Neural cell (in vitro differentiated cells): ENCODE measurements at regions not wholly inside any gene's neighbourhood (a gene's known extent, or its start where the extent isn't known, plus 50 kb on each side); places are given as distances from the start of the nearest gene placed in this dataset.

Experiments
- H2AFZ ChIP-seq: fragments of 200-600, 300-800 bp; sonication (generic), shearing (Covaris generic); 2 replicates; pipeline ENCODE4 v1.6.0; 2014; ENCODE audit warnings: low read depth, mild to moderate bottlenecking, antibody characterized with exemption, low read length, moderate library complexity
- H3F3A ChIP-seq: fragments of 200-600 bp; shearing (Covaris generic); 2 replicates; pipeline ENCODE4 v1.6.1; 2016; ENCODE audit warnings: mild to moderate bottlenecking, moderate library complexity, mixed read lengths, antibody characterized with exemption, low read length; ENCODE audit not compliant: insufficient read depth, poor library complexity, severe bottlenecking
- H3K27ac ChIP-seq: fragments of 200-600, 300-800 bp; sonication (generic), shearing (Covaris generic); 2 replicates; pipeline ENCODE4 v1.5.1; 2014; ENCODE audit warnings: mild to moderate bottlenecking, low read length, moderate library complexity
- H3K27me3 ChIP-seq: fragments of 300-800, 200-600 bp; sonication (generic), shearing (Covaris generic); 2 replicates; pipeline ENCODE4 v1.6.0; 2014; ENCODE audit warnings: mild to moderate bottlenecking, low read depth, low read length, moderate library complexity; ENCODE audit not compliant: insufficient read depth
- H3K36me3 ChIP-seq: fragments of 300-800, 200-600 bp; sonication (generic), shearing (Covaris generic); 2 replicates; pipeline ENCODE4 v1.5.1; 2014; ENCODE audit warnings: mild to moderate bottlenecking, antibody characterized with exemption, low read length, moderate library complexity; ENCODE audit not compliant: insufficient read depth
- H3K4me2 ChIP-seq: fragments of 300-800, 200-600 bp; sonication (generic), shearing (Covaris generic); 2 replicates; pipeline ENCODE4 v1.6.0; 2014; ENCODE audit warnings: mild to moderate bottlenecking, low read length
- H3K4me3 ChIP-seq: fragments of 300-800, 200-600 bp; sonication (generic), shearing (Covaris generic); 2 replicates; pipeline ENCODE4 v1.5.1; 2014; ENCODE audit warnings: mild to moderate bottlenecking, low read length, moderate library complexity
- H3K79me2 ChIP-seq: fragments of 200-600 bp; shearing (Covaris generic); replicated peaks from 2 replicates; pipeline ENCODE4 v1.6.0; 2014; ENCODE audit warnings: mild to moderate bottlenecking, low read length, moderate library complexity; ENCODE audit not compliant: insufficient read depth
- H3K9ac ChIP-seq: fragments of 300-800, 200-600 bp; sonication (generic), shearing (Covaris generic); 2 replicates; pipeline ENCODE4 v1.6.1; 2016; ENCODE audit warnings: mild to moderate bottlenecking, low read length, mixed read lengths
- H3K9me2 ChIP-seq: fragments of 200-600 bp; shearing (Covaris generic); 2 replicates; pipeline ENCODE4 v1.6.1; 2016; ENCODE audit warnings: mild to moderate bottlenecking, low read length, mixed read lengths; ENCODE audit not compliant: insufficient read depth
- H3K9me3 ChIP-seq: fragments of 200-600, 300-800 bp; sonication (generic), shearing (Covaris generic); 2 replicates; pipeline ENCODE4 v1.6.1; 2016; ENCODE audit warnings: mild to moderate bottlenecking, mixed run types, low read length, moderate library complexity, mixed read lengths
- H4K20me1 ChIP-seq: fragments of 200-600 bp; shearing (Covaris generic); 2 replicates; pipeline ENCODE4 v1.6.1; 2016; ENCODE audit warnings: mild to moderate bottlenecking, mixed run types; ENCODE audit not compliant: insufficient read depth
- CTCF ChIP-seq: fragments of 450-650 bp; IDR thresholded peaks from 2 replicates; pipeline ENCODE4 v1.5.1; 2014; ENCODE audit warnings: antibody characterized with exemption, mild to moderate bottlenecking, moderate library complexity; ENCODE audit not compliant: poor library complexity, severe bottlenecking
- EP300 ChIP-seq: fragments of 450-650 bp; conservative IDR thresholded peaks from 2 replicates; pipeline ENCODE4 v1.6.1; 2014; ENCODE audit warnings: antibody characterized with exemption, mild to moderate bottlenecking, moderate library complexity; ENCODE audit not compliant: poor library complexity, severe bottlenecking
- EZH2 ChIP-seq: fragments of 200-600, 300-800 bp; shearing (Covaris generic), sonication (generic); IDR thresholded peaks from 2 replicates; pipeline ENCODE4 v1.6.1; 2014; ENCODE audit warnings: antibody characterized with exemption, low read length, borderline replicate concordance, mild to moderate bottlenecking; ENCODE audit not compliant: insufficient read depth, poor library complexity, severe bottlenecking
- MXI1 ChIP-seq: fragments of 450-650 bp; conservative IDR thresholded peaks from 2 replicates; pipeline ENCODE4 v1.6.1; 2014; ENCODE audit warnings: antibody characterized with exemption, mild to moderate bottlenecking; ENCODE audit not compliant: poor library complexity, severe bottlenecking
- POLR2AphosphoS5 ChIP-seq: IDR thresholded peaks from 2 replicates; pipeline ENCODE4 v1.6.1; 2012
- RAD21 ChIP-seq: fragments of 450-650 bp; conservative IDR thresholded peaks from 2 replicates; pipeline ENCODE4 v1.6.1; 2014; ENCODE audit warnings: antibody characterized with exemption, mild to moderate bottlenecking, moderate library complexity
- REST ChIP-seq: IDR thresholded peaks from 2 replicates; pipeline ENCODE4 v1.6.1; 2012; ENCODE audit warnings: borderline replicate concordance
- SMC3 ChIP-seq: fragments of 450-650 bp; conservative IDR thresholded peaks from 2 replicates; pipeline ENCODE4 v1.6.1; 2014; ENCODE audit warnings: antibody characterized with exemption, mild to moderate bottlenecking, moderate library complexity; ENCODE audit not compliant: poor library complexity
- TAF1 ChIP-seq: IDR thresholded peaks from 2 replicates; pipeline ENCODE4 v1.6.1; 2012; ENCODE audit warnings: low read depth

GRCh38 chr17:77426676-77427386, 286.1 kb downstream of the SEC14L1 start:
- TF ChIP-seq EP300 (no peak), REST (no peak), EZH2 (no peak), MXI1 (no peak), CTCF (no peak), RAD21 (no peak), SMC3 (no peak), TAF1 (no peak)
- Histone ChIP-seq H3K79me2 (no peaks in the 10 kb centered on the region), H3K4me3 (no peak overlapping the region), H3F3A (no peaks in the 10 kb centered on the region), H3K9me3 (no peaks in the 10 kb centered on the region), H3K9me2 (no peaks in the 10 kb centered on the region), H3K27ac (no peak overlapping the region), H4K20me1 (no peaks in the 10 kb centered on the region), H2AFZ (no peak overlapping the region), H3K36me3 (no peaks in the 10 kb centered on the region), H3K9ac (no peak overlapping the region), H3K4me2 (no peak overlapping the region), H3K27me3 (no peaks in the 10 kb centered on the region)

- no peaks in the 10 kb centered on the region for H3F3A ChIP-seq
- H3K27me3 ChIP-seq = no peaks in the 10 kb centered on the region
- no peaks in the 10 kb centered on the region for H3K9me3 ChIP-seq
- no peaks in the 10 kb centered on the region for H3K9me2 ChIP-seq
- H3K79me2 ChIP-seq = no peaks in the 10 kb centered on the region
- H4K20me1 ChIP-seq = no peaks in the 10 kb centered on the region
- H2AFZ ChIP-seq = no peak overlapping the region
- H3K4me3 ChIP-seq = no peak overlapping the region
- H3K9ac ChIP-seq = no peak overlapping the region
- H3K27ac ChIP-seq = no peak overlapping the region
- no peaks in the 10 kb centered on the region for H3K36me3 ChIP-seq
- no peak overlapping the region for H3K4me2 ChIP-seq
- no peak for TF ChIP-seq MXI1
- TF ChIP-seq SMC3 = no peak
- TF ChIP-seq POLR2AphosphoS5 = no peak
- no peak for TF ChIP-seq CTCF
- no peak for TF ChIP-seq RAD21
- no peak for TF ChIP-seq TAF1
- no peak for TF ChIP-seq EP300
- no peak for TF ChIP-seq REST
- no peak for TF ChIP-seq EZH2
These were observed 286.7 kb downstream of the SEC14L1 start for GRCh38 chr17:77427391-77427991.
